GM18508 (cell line): ENCODE measurements at regions not wholly inside any gene's neighbourhood (a gene's known extent, or its start where the extent isn't known, plus 50 kb on each side); places are given as distances from the start of the nearest gene placed in this dataset.
"Not testable (repeated sequence)": the region's sequence is repeated elsewhere in the genome, so short reads cannot be mapped to it uniquely, and the experiment has no call there.

Experiments used
- ATAC-seq: cut with Tn5 transposase; IDR thresholded peaks from one replicate; pipeline ENCODE4 v1.9.1; 2021; ENCODE audit warnings: moderate number of reproducible peaks; ENCODE audit not compliant: insufficient read depth, unreplicated experiment

DNA sequence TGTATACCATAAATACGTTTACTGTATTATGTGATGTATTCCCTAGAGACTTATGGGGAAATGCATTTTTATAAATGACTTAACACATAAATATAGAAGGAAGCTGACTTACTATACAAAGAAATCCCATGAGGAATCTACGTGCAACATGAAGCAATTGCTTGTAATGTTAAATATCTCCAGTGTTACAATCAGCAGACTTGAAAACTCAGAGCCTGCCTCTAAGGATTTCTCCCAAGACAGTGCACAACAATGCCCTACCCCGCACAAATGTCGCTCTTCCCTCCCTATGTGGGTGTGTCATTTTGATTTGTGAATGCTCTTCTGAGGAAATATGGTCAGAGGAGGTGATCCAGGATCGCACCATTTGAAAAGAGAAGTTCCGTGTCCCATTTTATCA is 629.0 kb downstream of the NR2F2 start:
- no peak for ATAC-seq

- ATAC-seq = no peak
Measured at GRCh38 chr15:96960711-96961480, 630.4 kb downstream of the NR2F2 start.

DNA sequence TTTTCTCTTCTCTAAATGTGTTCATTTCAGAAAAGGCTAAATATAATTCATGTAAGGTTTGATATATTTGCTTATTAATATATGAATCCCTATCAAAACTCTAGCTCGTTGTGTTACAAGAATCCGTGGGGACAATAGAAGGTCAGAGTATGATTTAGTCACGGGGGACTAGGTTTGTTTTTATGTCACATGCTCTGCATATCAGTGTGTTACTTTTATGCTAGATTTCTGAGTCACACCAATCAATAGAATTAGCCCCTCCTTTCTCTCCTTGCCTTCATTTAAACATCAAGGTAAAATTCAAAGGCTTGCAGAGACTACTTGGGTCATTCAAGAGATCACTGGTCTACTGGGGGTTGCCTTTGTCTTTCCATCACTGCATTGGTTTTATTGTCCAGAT is 636.1 kb downstream of the NR2F2 start:
- no peak for ATAC-seq

DNA sequence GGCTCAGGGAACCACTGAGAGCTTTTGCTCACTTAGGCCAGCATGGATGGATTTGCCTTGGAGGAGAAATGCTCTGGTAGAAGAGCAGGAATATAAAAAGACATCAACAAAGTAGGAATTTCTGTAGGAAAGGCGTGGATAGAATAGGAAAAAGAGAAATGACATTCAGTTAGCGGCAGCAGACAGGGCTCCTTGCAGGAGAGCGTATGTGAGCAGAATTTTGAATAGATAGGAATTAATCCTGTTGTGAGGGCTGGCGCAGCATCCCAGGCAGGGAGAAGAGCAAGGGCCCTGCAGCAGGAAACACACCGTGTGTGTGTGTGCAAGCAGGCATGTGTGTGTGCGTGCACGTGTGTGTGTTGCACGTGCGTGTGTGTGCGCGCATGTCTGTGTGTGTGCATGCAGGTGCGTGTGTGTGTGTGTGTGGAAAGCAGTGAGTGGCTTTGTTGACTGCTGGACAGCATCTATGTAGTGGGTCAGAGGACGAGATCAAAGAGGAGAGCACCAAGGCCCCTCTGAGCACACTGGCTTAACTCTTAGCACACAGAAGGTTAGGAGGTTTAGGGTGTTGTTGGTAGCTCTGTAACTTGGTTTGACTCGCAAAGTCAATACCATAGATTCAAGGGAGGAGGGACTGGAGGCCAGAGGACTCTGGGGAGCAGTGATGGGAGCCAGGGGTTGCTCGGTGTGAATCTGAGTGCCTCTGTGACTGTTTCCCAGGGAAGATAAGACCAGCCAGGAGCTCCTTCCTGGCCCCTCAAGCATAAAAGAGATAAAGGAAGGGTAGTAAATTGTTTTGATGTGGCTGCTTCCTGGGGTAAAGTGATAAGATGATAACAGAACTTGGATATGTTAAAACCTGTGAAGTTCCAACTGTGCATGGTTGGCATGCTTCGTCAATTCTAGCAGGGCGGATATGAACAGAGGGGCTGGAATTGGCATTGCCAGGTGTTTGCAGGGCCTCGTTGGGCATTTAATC is 639.5 kb downstream of the NR2F2 start:
- ATAC-seq = no peak

DNA sequence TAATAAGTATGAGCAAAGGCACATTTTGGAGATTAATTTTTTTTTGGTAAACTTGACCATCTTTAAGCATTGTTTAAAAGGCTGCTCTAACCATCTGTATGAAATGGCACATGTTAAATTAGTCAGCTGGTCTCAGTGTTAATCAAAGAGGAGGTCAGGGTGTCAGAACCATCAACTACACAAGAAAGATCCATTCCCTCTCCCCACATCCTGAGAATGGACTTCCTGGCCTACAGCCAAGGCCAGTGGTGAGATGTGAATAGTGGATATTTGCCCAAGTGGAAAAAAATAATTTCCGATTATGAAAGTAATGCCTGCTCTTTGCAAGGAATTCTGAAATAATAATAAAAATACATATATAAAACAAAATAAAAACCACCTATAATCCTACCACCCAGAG is 641.7 kb downstream of the NR2F2 start:
- ATAC-seq = no peak

DNA sequence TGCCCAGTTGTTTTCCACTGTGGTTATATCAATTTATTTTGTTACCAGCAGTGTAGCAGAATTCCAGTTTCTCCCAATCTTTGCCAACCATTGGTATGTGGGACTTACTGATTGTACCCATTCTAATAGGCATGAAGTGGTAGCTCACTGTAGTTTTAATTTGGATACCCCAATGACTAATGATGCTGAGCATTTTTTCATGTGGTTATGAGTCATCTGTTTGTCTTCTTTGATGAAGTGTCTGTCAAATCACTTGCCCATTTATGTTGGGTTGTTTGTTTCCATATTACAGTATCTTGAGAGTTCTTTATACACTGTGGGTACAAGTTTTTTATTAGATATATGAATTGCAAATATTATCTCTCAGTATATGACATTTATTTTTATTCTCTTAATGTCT is 644.3 kb downstream of the NR2F2 start:
- ATAC-seq = no peak

DNA sequence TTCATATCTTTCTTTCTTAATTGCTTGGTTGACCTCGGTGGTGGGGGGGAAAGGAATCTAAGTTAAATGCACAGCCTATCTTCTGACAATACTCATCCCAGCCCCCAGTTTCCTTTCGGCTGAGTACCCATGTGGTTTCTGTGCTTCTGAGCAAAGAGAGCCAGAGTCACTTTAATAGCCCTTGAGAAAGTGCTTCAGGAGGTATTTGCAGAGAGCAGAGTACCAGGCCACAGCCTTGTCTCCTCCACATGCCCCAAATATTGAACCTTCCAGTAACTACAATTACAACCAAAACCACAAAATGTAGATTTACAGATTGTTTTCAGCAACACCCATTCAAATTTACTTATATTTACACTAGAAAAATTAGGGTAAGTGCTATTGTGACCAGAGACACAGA is 647.4 kb downstream of the NR2F2 start:
- no peak for ATAC-seq

DNA sequence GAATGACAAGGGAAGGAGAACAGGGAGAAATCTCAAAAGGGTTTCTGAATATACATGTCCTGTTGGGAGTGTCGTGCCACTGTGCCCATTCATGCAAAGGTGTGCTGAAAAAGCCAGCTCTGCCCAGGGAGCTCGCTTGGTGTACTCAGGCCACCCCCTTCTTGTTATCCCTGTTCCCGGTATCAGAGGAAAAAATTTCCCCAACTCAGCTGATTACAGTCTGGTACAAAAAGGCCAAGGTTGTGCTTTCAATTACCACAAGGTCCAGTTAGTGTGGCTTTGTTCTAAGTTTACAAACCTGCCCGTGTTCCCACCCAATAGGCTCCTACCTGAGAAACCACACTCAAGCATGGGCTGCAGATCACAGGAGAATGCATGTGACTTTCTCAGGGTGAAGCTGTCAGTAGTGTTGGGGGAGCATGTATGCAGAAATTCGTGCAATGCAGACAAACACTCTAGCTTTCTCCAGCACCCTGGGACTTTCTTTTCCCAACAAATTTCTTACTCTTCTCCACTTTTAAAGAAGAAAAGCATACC is 648.5 kb downstream of the NR2F2 start:
- no peak for ATAC-seq

- not testable (repeated sequence) for ATAC-seq
Measured at GRCh38 chr15:96984121-96984671, 653.7 kb downstream of the NR2F2 start.

DNA sequence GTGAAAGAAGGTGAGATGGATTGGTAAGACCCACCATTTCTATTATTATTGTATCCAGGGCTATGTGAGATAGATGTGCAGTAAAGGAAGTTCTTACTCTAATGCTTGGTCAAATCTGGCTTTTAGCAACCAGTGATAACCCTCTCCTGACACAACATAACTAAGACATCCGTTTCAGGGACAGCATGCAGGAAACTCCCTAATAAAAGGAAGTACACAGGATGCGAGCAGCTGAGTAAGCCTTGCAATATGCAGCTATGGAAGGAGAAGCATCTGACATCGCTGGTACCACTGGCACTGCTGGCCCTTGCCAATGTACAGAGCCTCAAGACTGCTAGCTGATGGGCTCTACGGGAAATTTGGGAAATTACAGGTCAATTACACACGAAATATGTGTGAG is 662.3 kb downstream of the NR2F2 start:
- ATAC-seq = no peak

- no peak for ATAC-seq
Measured at GRCh38 chr15:96997538-96997937, 667.0 kb downstream of the NR2F2 start.

DNA sequence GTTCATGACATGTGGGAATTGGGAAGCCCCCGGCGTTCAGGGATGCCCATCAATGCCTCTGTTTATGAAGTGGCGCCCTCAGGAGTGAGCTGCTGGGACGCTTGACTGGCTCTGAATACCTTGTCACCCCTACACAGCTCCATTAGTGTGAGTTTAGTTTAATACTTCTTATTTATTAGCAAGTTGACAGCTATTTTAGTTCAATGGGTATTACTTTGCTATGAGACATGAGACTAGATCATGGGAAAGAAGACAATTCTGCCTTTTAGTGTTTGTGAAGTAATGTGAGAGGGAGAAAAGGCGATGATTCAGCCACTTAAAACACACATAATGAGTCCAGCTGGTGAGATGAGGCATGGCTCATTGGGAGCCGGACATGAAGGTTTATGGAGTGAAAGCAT is 678.5 kb downstream of the NR2F2 start:
- ATAC-seq = no peak

DNA sequence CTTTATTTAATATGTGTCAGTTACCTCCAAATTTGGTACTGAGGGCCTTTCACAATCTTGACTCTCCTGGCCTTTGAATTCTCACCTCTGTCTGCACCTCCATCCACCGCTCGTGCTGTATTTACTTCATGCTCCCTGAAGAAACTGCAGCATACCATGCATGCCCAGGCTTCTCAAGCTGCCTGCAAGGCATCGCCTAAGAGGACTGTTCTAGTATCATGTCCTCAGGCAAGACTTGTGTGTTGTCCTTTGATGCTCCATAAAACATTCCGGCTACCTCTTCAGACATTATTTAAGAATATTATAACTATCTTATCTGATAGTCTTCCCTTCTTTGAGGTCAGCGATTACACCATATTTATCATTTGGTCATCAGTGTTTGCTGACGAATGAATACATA is 682.5 kb downstream of the NR2F2 start:
- no peak for ATAC-seq

DNA sequence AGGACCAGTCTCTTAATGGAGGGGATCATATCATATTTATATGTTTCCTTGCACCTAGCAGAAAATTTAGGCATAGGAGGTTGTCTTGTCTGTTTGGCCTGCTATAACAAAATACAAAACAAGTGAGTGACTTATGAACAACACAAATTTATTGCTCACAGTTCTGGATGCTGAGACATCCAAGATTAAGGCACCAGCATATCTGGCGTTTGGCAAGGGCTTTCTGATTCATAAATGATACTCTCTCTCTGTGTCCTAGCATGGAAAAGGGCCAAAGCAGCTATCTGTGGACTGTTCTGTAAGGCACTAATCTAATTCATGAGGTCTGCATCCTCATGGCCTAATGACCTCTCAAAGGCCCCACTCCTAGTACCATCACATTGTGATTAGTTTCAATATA is 683.0 kb downstream of the NR2F2 start:
- no peak for ATAC-seq

DNA sequence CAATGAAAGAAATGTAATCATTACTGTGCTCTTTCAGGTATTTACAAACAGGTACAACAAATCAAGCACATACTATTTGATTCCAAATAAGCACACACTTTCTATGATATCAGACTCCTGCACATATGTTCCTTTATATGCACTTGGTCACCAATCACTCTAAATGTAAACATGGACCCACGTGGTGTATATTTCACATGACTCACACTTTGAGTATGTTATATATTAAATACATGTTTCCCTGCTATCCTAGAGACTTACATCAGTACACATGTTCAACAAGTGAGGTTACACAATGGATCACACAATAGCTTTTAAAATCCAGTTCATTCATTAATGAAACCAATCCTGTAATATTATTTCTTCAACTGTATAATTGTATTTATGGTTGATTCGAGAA is 683.5 kb downstream of the NR2F2 start:
- ATAC-seq = no peak

DNA sequence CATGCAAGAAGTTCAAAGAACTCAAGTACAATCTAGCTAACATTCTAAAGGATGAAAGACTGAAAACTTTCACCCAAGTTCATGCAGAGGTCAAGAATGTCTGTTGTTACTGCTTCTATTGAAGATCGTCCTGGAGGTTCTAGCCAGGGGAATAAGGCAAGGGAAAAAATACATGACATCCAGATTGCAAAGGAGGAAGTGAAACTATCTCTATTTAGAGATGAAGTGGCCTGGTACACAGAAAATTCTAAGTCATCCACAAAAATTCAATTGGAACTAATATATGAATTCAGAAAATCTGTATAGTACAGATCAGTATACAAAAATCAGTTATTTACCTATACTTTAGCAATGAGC is 693.0 kb downstream of the NR2F2 start:
- no peak for ATAC-seq

- no peak for ATAC-seq
Measured at GRCh38 chr15:97026781-97027180, 696.3 kb downstream of the NR2F2 start.

DNA sequence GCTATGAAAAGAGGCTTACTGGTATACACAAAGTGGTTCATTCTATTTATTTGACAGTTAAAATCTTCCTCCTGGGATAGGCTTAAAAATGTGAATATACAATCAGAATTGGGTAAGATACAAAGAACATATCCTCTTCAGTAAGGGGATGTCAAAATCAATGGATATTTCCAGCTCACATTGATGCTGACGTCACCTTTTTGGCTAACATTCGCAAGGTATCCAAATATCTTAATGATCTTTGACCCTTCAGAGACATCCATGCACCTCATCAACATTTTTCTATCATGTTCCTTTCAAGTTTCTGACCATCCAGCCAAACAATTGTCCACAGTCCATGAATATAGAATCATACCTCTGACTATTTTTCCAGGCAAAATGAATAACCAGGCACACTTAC is 697.3 kb downstream of the NR2F2 start:
- no peak for ATAC-seq

GRCh38 chr15:97030251-97030650 is 699.8 kb downstream of the NR2F2 start:
- ATAC-seq = no peak

GRCh38 chr15:97036301-97036700 is 705.8 kb downstream of the NR2F2 start:
- ATAC-seq = no peak

DNA sequence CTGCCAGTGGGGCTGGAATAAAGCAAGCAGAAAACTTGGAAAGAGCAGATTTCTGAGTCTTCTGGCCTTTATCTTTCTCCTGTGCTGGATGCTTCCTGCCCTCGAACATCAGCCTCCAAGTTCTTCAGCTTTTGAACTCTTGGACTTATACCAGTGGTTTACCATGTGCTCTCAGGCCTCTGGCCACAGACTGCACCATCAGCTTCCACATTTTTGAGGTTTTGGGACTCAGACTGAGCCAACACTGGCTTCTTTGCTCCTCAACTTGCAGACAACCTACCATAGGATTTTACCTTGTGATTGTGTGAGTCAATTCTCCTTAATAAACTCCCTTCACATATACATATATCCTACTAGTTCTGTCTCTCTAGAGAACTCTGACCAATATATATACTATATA is 706.6 kb downstream of the NR2F2 start:
- no peak for ATAC-seq
